ENCODE measurements at regions not wholly inside any gene's neighbourhood (a gene's known extent, or its start where the extent isn't known, plus 50 kb on each side); places are given as distances from the start of the nearest gene placed in this dataset.

- H3K4me3 ChIP-seq (ENCODE audit: low read depth, low read length, poor library complexity, severe bottlenecking), result no peak overlapping the region
- H3K9me3 ChIP-seq (ENCODE audit: low read depth, low read length, poor library complexity, severe bottlenecking), result peaks cover 38% of the 10 kb centered on the region
- H3K27me3 ChIP-seq (replicated peaks; ENCODE audit: insufficient read depth, low read depth, low read length, poor library complexity), result no peaks in the 10 kb centered on the region
- no TSS peak for BruUV-seq (replicated peaks)
- DNase-seq (ENCODE audit: low spot score), result no peak
- H3K4me1 ChIP-seq (ENCODE audit: insufficient read depth, low read length, poor library complexity, severe bottlenecking), result no peaks in the 10 kb centered on the region
- no peak for TF ChIP-seq CTCF (conservative IDR thresholded peaks at IDR 0.05; ENCODE audit: low read depth, low read length)
- TF ChIP-seq EZH2 (IDR thresholded peaks at IDR 0.05; ENCODE audit: borderline replicate concordance, low read depth, low read length, poor library complexity, severe bottlenecking), result no peak
- H3K27ac ChIP-seq (ENCODE audit: low read depth, low read length, poor library complexity, severe bottlenecking), result no peak overlapping the region
- H3K36me3 ChIP-seq (ENCODE audit: insufficient read depth, low read length, poor library complexity, severe bottlenecking), result no peaks in the 10 kb centered on the region
- intact Hi-C loops (cut with micrococcal nuclease; ENCODE audit: unreplicated experiment), result no loop called here
- CTCF ChIA-PET, result no interaction called here
- POLR2A ChIA-PET (ENCODE audit: low non-redundant PET), result no interaction called here
Observed at GRCh38 chr7:50872437-50872836, 89.7 kb upstream of the GRB10 start.

- Histone ChIP-seq H3K4me3 (ENCODE audit: low read depth, low read length, poor library complexity, severe bottlenecking) (no peak overlapping the region), H3K36me3 (ENCODE audit: insufficient read depth, low read length, poor library complexity, severe bottlenecking) (no peaks in the 10 kb centered on the region)
- no TSS peak for BruUV-seq (replicated peaks)
Observed at GRCh38 chr7:50869108-50869725, 86.5 kb upstream of the GRB10 start.

GRCh38 chr7:50868426-50869100 is 85.9 kb upstream of the GRB10 start:
- BruUV-seq (replicated peaks), result no TSS peak
- Histone ChIP-seq H3K4me3 (ENCODE audit: low read depth, low read length, poor library complexity, severe bottlenecking) (no peak overlapping the region), H3K4me1 (ENCODE audit: insufficient read depth, low read length, poor library complexity, severe bottlenecking) (no peaks in the 10 kb centered on the region), H3K27ac (ENCODE audit: low read depth, low read length, poor library complexity, severe bottlenecking) (no peak overlapping the region), H3K36me3 (ENCODE audit: insufficient read depth, low read length, poor library complexity, severe bottlenecking) (no peaks in the 10 kb centered on the region), H3K9me3 (ENCODE audit: low read depth, low read length, poor library complexity, severe bottlenecking) (peaks cover 39% of the 10 kb centered on the region), H3K27me3 (replicated peaks; ENCODE audit: insufficient read depth, low read depth, low read length, poor library complexity) (no peaks in the 10 kb centered on the region)
- ChIA-PET POLR2A (ENCODE audit: low non-redundant PET) (no interaction called here), CTCF (no interaction called here)
- intact Hi-C loops (cut with micrococcal nuclease; ENCODE audit: unreplicated experiment), result no loop called here
- no peak for DNase-seq (ENCODE audit: low spot score)
- TF ChIP-seq EZH2 (IDR thresholded peaks at IDR 0.05; ENCODE audit: borderline replicate concordance, low read depth, low read length, poor library complexity, severe bottlenecking) (no peak), CTCF (conservative IDR thresholded peaks at IDR 0.05; ENCODE audit: low read depth, low read length) (no peak)

More at GRCh38 chr7:50869108-50869725, 86.5 kb upstream of the GRB10 start:
- Histone ChIP-seq H3K9me3 (ENCODE audit: low read depth, low read length, poor library complexity, severe bottlenecking) (peaks cover 42% of the 10 kb centered on the region), H3K4me1 (ENCODE audit: insufficient read depth, low read length, poor library complexity, severe bottlenecking) (no peaks in the 10 kb centered on the region), H3K27ac (ENCODE audit: low read depth, low read length, poor library complexity, severe bottlenecking) (no peak overlapping the region), H3K27me3 (replicated peaks; ENCODE audit: insufficient read depth, low read depth, low read length, poor library complexity) (no peaks in the 10 kb centered on the region)
- no peak for TF ChIP-seq EZH2 (IDR thresholded peaks at IDR 0.05; ENCODE audit: borderline replicate concordance, low read depth, low read length, poor library complexity, severe bottlenecking)
- TF ChIP-seq CTCF (conservative IDR thresholded peaks at IDR 0.05; ENCODE audit: low read depth, low read length), result no peak
- intact Hi-C loops (cut with micrococcal nuclease; ENCODE audit: unreplicated experiment), result no loop called here
- ChIA-PET POLR2A (ENCODE audit: low non-redundant PET) (no interaction called here), CTCF (no interaction called here)
- no peak for DNase-seq (ENCODE audit: low spot score)
